Fibroblast of the aortic adventitia (primary cell): ENCODE measurements at regions not wholly inside any gene's neighbourhood (a gene's known extent, or its start where the extent isn't known, plus 50 kb on each side); places are given as distances from the start of the nearest gene placed in this dataset.

Experiments used
- DNase-seq: peaks from one replicate; pipeline ENCODE4 v3.0.0-alpha.2; 2010; ENCODE audit warnings: low read depth
- H3K4me3 ChIP-seq: 2 replicates; pipeline ENCODE4 v1.5.1; 2011; ENCODE audit warnings: low read depth, mild to moderate bottlenecking, control low read depth, low read length, moderate library complexity
- TF ChIP-seq, protein P1 (sequence below): IDR thresholded peaks from 2 replicates; pipeline ENCODE4 v1.5.1; 2011; ENCODE audit warnings: mild to moderate bottlenecking, low read length, control low read depth, inconsistent platforms; ENCODE audit not compliant: insufficient read depth

GRCh38 chrX:109281483-109282275 is 200.2 kb downstream of the GUCY2F start:
- TF ChIP-seq, protein P1, sequence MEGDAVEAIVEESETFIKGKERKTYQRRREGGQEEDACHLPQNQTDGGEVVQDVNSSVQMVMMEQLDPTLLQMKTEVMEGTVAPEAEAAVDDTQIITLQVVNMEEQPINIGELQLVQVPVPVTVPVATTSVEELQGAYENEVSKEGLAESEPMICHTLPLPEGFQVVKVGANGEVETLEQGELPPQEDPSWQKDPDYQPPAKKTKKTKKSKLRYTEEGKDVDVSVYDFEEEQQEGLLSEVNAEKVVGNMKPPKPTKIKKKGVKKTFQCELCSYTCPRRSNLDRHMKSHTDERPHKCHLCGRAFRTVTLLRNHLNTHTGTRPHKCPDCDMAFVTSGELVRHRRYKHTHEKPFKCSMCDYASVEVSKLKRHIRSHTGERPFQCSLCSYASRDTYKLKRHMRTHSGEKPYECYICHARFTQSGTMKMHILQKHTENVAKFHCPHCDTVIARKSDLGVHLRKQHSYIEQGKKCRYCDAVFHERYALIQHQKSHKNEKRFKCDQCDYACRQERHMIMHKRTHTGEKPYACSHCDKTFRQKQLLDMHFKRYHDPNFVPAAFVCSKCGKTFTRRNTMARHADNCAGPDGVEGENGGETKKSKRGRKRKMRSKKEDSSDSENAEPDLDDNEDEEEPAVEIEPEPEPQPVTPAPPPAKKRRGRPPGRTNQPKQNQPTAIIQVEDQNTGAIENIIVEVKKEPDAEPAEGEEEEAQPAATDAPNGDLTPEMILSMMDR: no peak
- no peak overlapping the region for H3K4me3 ChIP-seq
- DNase-seq: peak; percentile 81

DNA sequence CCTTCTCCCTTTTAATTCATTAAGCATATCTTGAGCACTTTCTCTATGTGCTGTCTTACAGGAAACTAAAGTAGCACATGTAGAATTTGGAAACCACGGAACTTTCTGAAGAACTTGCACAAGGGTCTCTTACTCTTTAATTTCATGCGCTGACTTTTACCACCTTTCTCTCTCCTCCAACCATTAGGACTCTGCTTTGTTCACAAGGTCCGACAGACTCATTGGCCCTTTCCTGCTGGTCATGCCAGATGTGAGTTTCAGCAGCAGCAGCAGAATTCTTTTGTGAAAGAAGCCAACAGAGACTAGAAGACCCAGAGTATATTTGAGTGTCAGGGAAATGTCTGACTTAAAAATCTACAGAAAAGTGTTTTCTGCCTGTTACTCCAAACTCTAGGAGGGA is 207.1 kb downstream of the GUCY2F start:
- no peak overlapping the region for H3K4me3 ChIP-seq
- DNase-seq: no peak
- TF ChIP-seq, protein P1: no peak

GRCh38 chrX:109270580-109271484 is 211.1 kb downstream of the GUCY2F start:
- DNase-seq: peak; percentile 12
- TF ChIP-seq, protein P1: no peak

GRCh38 chrX:109268340-109268739 is 213.5 kb downstream of the GUCY2F start:
- TF ChIP-seq, protein P1: no peak
- H3K4me3 ChIP-seq: no peak overlapping the region
- DNase-seq: no peak

More at GRCh38 chrX:109270580-109271484, 211.1 kb downstream of the GUCY2F start:
- no peak overlapping the region for H3K4me3 ChIP-seq

- no peak overlapping the region for H3K4me3 ChIP-seq
- DNase-seq: no peak
- TF ChIP-seq, protein P1: no peak
Observed at GRCh38 chrX:109266034-109266433, 215.9 kb downstream of the GUCY2F start.

GRCh38 chrX:109264878-109265277 is 217.0 kb downstream of the GUCY2F start:
- DNase-seq: no peak
- TF ChIP-seq, protein P1: no peak
- H3K4me3 ChIP-seq: no peak overlapping the region
